DOHH2 (cell line): ENCODE measurements at regions not wholly inside any gene's neighbourhood (a gene's known extent, or its start where the extent isn't known, plus 50 kb on each side); places are given as distances from the start of the nearest gene placed in this dataset.

Experiments
- H3F3A ChIP-seq: fragments of 200-600 bp; sonication (generic), shearing (Covaris generic); 2 replicates; pipeline ENCODE4 v1.6.0; 2016; ENCODE audit warnings: antibody characterized with exemption, mild to moderate bottlenecking; ENCODE audit not compliant: control insufficient read depth, insufficient read depth
- H3K27ac ChIP-seq: fragments of 200-600 bp; sonication (generic); 2 replicates; pipeline ENCODE4 v1.5.1; 2014; ENCODE audit warnings: low read depth, mild to moderate bottlenecking, low read length, moderate library complexity
- H3K27me3 ChIP-seq: fragments of 200-600 bp; sonication (generic); 2 replicates; pipeline ENCODE4 v1.6.1; 2014; ENCODE audit warnings: mild to moderate bottlenecking, low read length, mixed read lengths; ENCODE audit not compliant: control insufficient read depth
- H3K36me3 ChIP-seq: fragments of 200-600 bp; sonication (generic); 2 replicates; pipeline ENCODE4 v1.6.1; 2014; ENCODE audit warnings: mild to moderate bottlenecking, low read length, moderate library complexity, mixed read lengths; ENCODE audit not compliant: control insufficient read depth
- H3K4me1 ChIP-seq: fragments of 200-600 bp; sonication (generic); 2 replicates; pipeline ENCODE4 v1.6.1; 2014; ENCODE audit warnings: mild to moderate bottlenecking, low read length, mixed read lengths; ENCODE audit not compliant: control insufficient read depth
- H3K4me2 ChIP-seq: fragments of 200-600 bp; sonication (generic); 2 replicates; pipeline ENCODE4 v1.6.0; 2014; ENCODE audit warnings: mild to moderate bottlenecking, low read length, moderate library complexity
- H3K4me3 ChIP-seq: fragments of 200-600 bp; sonication (generic); 2 replicates; pipeline ENCODE4 v1.5.1; 2014; ENCODE audit warnings: mild to moderate bottlenecking, low read length, mixed read lengths
- H3K79me2 ChIP-seq: fragments of 200-600 bp; sonication (generic); 2 replicates; pipeline ENCODE4 v1.6.1; 2014; ENCODE audit warnings: mild to moderate bottlenecking, low read length, mixed read lengths; ENCODE audit not compliant: control insufficient read depth
- H3K9me2 ChIP-seq: fragments of 200-600 bp; sonication (generic); replicated peaks from 2 replicates; pipeline ENCODE4 v1.6.1; 2014; ENCODE audit warnings: mild to moderate bottlenecking, low read length, mixed read lengths; ENCODE audit not compliant: control insufficient read depth
- H3K9me3 ChIP-seq: fragments of 200-600 bp; sonication (generic); 2 replicates; pipeline ENCODE4 v1.6.1; 2014; ENCODE audit warnings: antibody characterized with exemption, low read length, mixed read lengths; ENCODE audit not compliant: control insufficient read depth, insufficient read depth
- H4K20me1 ChIP-seq: fragments of 200-600 bp; sonication (generic); 2 replicates; pipeline ENCODE4 v1.6.0; 2014; ENCODE audit warnings: low read depth, mild to moderate bottlenecking, antibody characterized with exemption, low read length, moderate library complexity; ENCODE audit not compliant: control insufficient read depth, insufficient read depth
- CTCF ChIP-seq: fragments of 200-600 bp; sonication (generic); IDR thresholded peaks from one replicate; pipeline ENCODE4 v1.5.1; 2014; ENCODE audit warnings: antibody characterized with exemption, mild to moderate bottlenecking, low read depth, low read length; ENCODE audit not compliant: poor library complexity, severe bottlenecking
- EZH2phosphoT487 ChIP-seq: fragments of 200-600 bp; sonication (generic); IDR thresholded peaks from 2 replicates; pipeline ENCODE4 v1.6.1; 2017; ENCODE audit warnings: borderline replicate concordance, mild to moderate bottlenecking, antibody characterized with exemption, low read length, moderate library complexity, mixed read lengths

- Histone ChIP-seq H3K9me2 (no peaks in the 10 kb centered on the region), H3K4me1 (no peaks in the 10 kb centered on the region), H3K36me3 (no peaks in the 10 kb centered on the region), H4K20me1 (no peaks in the 10 kb centered on the region), H3K27me3 (no peaks in the 10 kb centered on the region), H3K27ac (no peak overlapping the region), H3K4me2 (no peak overlapping the region), H3K79me2 (no peaks in the 10 kb centered on the region), H3F3A (no peaks in the 10 kb centered on the region), H3K4me3 (no peak overlapping the region), H3K9me3 (peaks cover 4% of the 10 kb centered on the region; the same call in 1 of the 2 replicates)
- TF ChIP-seq CTCF = no peak
- no peak for TF ChIP-seq EZH2phosphoT487
Observed at GRCh38 chr20:60363698-60364097, 405.5 kb downstream of the CDH26 start.

GRCh38 chr20:60365064-60365666 lies 406.9 kb downstream of the CDH26 start:
- no peaks in the 10 kb centered on the region for H4K20me1 ChIP-seq
- no peak overlapping the region for H3K4me2 ChIP-seq
- no peak for TF ChIP-seq EZH2phosphoT487
- TF ChIP-seq CTCF = no peak
- H3K9me2 ChIP-seq = no peaks in the 10 kb centered on the region
- H3K27me3 ChIP-seq = no peaks in the 10 kb centered on the region
- no peak overlapping the region for H3K27ac ChIP-seq
- H3K79me2 ChIP-seq = no peaks in the 10 kb centered on the region
- H3F3A ChIP-seq = no peaks in the 10 kb centered on the region
- H3K4me1 ChIP-seq = no peaks in the 10 kb centered on the region
- peaks cover 4% of the 10 kb centered on the region; the same call in 1 of the 2 replicates for H3K9me3 ChIP-seq
- H3K4me3 ChIP-seq = no peak overlapping the region
- no peaks in the 10 kb centered on the region for H3K36me3 ChIP-seq

- Histone ChIP-seq H3K36me3 (no peaks in the 10 kb centered on the region), H3K79me2 (no peaks in the 10 kb centered on the region), H3K4me1 (no peaks in the 10 kb centered on the region), H3K9me3 (peaks cover 4% of the 10 kb centered on the region; the same call in 1 of the 2 replicates), H3K27ac (no peak overlapping the region), H3K9me2 (no peaks in the 10 kb centered on the region), H3K4me3 (no peak overlapping the region), H3K4me2 (no peak overlapping the region), H4K20me1 (no peaks in the 10 kb centered on the region), H3F3A (no peaks in the 10 kb centered on the region), H3K27me3 (no peaks in the 10 kb centered on the region)
- TF ChIP-seq CTCF (no peak), EZH2phosphoT487 (no peak)
Observed at GRCh38 chr20:60365882-60366281, 407.7 kb downstream of the CDH26 start.
